ENCODE measurements at regions not wholly inside any gene's neighbourhood (a gene's known extent, or its start where the extent isn't known, plus 50 kb on each side); places are given as distances from the start of the nearest gene placed in this dataset.
"Not testable (repeated sequence)": the region's sequence is repeated elsewhere in the genome, so short reads cannot be mapped to it uniquely, and the experiment has no call there.

DNA sequence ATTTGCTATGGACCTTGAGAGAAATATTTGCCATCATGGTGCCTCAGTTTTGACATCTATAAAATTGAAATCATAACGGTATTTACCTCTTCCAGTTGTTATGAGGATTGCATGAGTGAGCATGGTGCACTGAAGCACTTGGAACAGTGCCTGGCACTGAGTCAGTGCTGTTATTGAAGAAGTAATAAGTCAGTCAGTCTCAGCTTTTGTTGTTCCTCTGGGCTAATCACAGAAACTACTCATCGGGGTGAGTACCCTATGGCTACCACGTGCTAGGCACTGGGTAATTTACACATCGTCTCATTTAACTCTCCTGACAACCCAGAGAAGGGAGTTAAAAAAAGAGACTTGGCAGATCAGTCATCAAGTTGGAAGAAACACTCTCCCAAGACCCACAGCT is 159.5 kb upstream of the NRXN3 start:
- Histone ChIP-seq H3K9ac (ENCODE audit: low read depth, low read length, poor library complexity, severe bottlenecking) (no peak overlapping the region), H3K4me3 (ENCODE audit: low read length, poor library complexity, severe bottlenecking) (no peak overlapping the region), H3K27me3 (ENCODE audit: insufficient read depth, low read length, poor library complexity, severe bottlenecking) (no peaks in the 10 kb centered on the region), H2AFZ (ENCODE audit: low read length) (no peak overlapping the region), H3K36me3 (ENCODE audit: insufficient read depth, low read length) (no peaks in the 10 kb centered on the region), H3K4me2 (ENCODE audit: low read depth, low read length, poor library complexity, severe bottlenecking) (no peak overlapping the region), H3K79me2 (ENCODE audit: insufficient read depth, low read length) (no peaks in the 10 kb centered on the region), H3K9me2 (replicated peaks; ENCODE audit: low read depth, low read length) (no peaks in the 10 kb centered on the region), H3K4me1 (ENCODE audit: insufficient read depth, low read length, poor library complexity, severe bottlenecking) (no peaks in the 10 kb centered on the region), H3K9me3 (ENCODE audit: insufficient read depth, low read depth, low read length) (no peaks in the 10 kb centered on the region), H4K20me1 (ENCODE audit: insufficient read depth, low read length, poor library complexity, severe bottlenecking) (no peaks in the 10 kb centered on the region), H3F3A (ENCODE audit: low read depth) (no peaks in the 10 kb centered on the region)
- TF ChIP-seq CTCF (conservative IDR thresholded peaks at IDR 0.05; ENCODE audit: low read length) (no peak), EZH2phosphoT487 (IDR thresholded peaks at IDR 0.05; ENCODE audit: borderline replicate concordance) (no peak)

GRCh38 chr14:78013911-78014310 is 156.3 kb upstream of the NRXN3 start:
- H3K4me2 ChIP-seq (ENCODE audit: low read depth, low read length, poor library complexity, severe bottlenecking); H3K27me3 ChIP-seq (ENCODE audit: insufficient read depth, low read length, poor library complexity, severe bottlenecking); H2AFZ ChIP-seq (ENCODE audit: low read length); H3K36me3 ChIP-seq (ENCODE audit: insufficient read depth, low read length); H3K9me2 ChIP-seq (replicated peaks; ENCODE audit: low read depth, low read length); H4K20me1 ChIP-seq (ENCODE audit: insufficient read depth, low read length, poor library complexity, severe bottlenecking); H3K4me1 ChIP-seq (ENCODE audit: insufficient read depth, low read length, poor library complexity, severe bottlenecking); H3K9me3 ChIP-seq (ENCODE audit: insufficient read depth, low read depth, low read length); H3K4me3 ChIP-seq (ENCODE audit: low read length, poor library complexity, severe bottlenecking); H3K79me2 ChIP-seq (ENCODE audit: insufficient read depth, low read length); H3F3A ChIP-seq (ENCODE audit: low read depth); H3K9ac ChIP-seq (ENCODE audit: low read depth, low read length, poor library complexity, severe bottlenecking): not testable (repeated sequence)

GRCh38 chr14:78016532-78016931 is 153.6 kb upstream of the NRXN3 start:
- H3K4me3 ChIP-seq (ENCODE audit: low read length, poor library complexity, severe bottlenecking), result no peak overlapping the region
- H3K9ac ChIP-seq (ENCODE audit: low read depth, low read length, poor library complexity, severe bottlenecking), result no peak overlapping the region
- no peaks in the 10 kb centered on the region for H3F3A ChIP-seq (ENCODE audit: low read depth)
- no peak overlapping the region for H2AFZ ChIP-seq (ENCODE audit: low read length)
- no peaks in the 10 kb centered on the region for H3K36me3 ChIP-seq (ENCODE audit: insufficient read depth, low read length)
- TF ChIP-seq EZH2phosphoT487 (IDR thresholded peaks at IDR 0.05; ENCODE audit: borderline replicate concordance), result no peak
- TF ChIP-seq CTCF (conservative IDR thresholded peaks at IDR 0.05; ENCODE audit: low read length), result no peak
- no peak overlapping the region for H3K4me2 ChIP-seq (ENCODE audit: low read depth, low read length, poor library complexity, severe bottlenecking)
- no peaks in the 10 kb centered on the region for H3K79me2 ChIP-seq (ENCODE audit: insufficient read depth, low read length)
- H3K9me2 ChIP-seq (replicated peaks; ENCODE audit: low read depth, low read length), result no peaks in the 10 kb centered on the region
- H3K4me1 ChIP-seq (ENCODE audit: insufficient read depth, low read length, poor library complexity, severe bottlenecking), result no peaks in the 10 kb centered on the region
- no peaks in the 10 kb centered on the region for H3K9me3 ChIP-seq (ENCODE audit: insufficient read depth, low read depth, low read length)
- peaks cover 4% of the 10 kb centered on the region for H3K27me3 ChIP-seq (ENCODE audit: insufficient read depth, low read length, poor library complexity, severe bottlenecking)
- H4K20me1 ChIP-seq (ENCODE audit: insufficient read depth, low read length, poor library complexity, severe bottlenecking), result no peaks in the 10 kb centered on the region

- Histone ChIP-seq H3K4me3 (ENCODE audit: low read length, poor library complexity, severe bottlenecking) (no peak overlapping the region), H4K20me1 (ENCODE audit: insufficient read depth, low read length, poor library complexity, severe bottlenecking) (no peaks in the 10 kb centered on the region), H3K4me2 (ENCODE audit: low read depth, low read length, poor library complexity, severe bottlenecking) (no peak overlapping the region), H3K9me3 (ENCODE audit: insufficient read depth, low read depth, low read length) (no peaks in the 10 kb centered on the region), H3K9ac (ENCODE audit: low read depth, low read length, poor library complexity, severe bottlenecking) (no peak overlapping the region), H2AFZ (ENCODE audit: low read length) (no peak overlapping the region), H3K36me3 (ENCODE audit: insufficient read depth, low read length) (no peaks in the 10 kb centered on the region), H3F3A (ENCODE audit: low read depth) (no peaks in the 10 kb centered on the region), H3K27me3 (ENCODE audit: insufficient read depth, low read length, poor library complexity, severe bottlenecking) (peaks cover 9% of the 10 kb centered on the region), H3K79me2 (ENCODE audit: insufficient read depth, low read length) (no peaks in the 10 kb centered on the region), H3K4me1 (ENCODE audit: insufficient read depth, low read length, poor library complexity, severe bottlenecking) (no peaks in the 10 kb centered on the region), H3K9me2 (replicated peaks; ENCODE audit: low read depth, low read length) (no peaks in the 10 kb centered on the region)
- TF ChIP-seq EZH2phosphoT487 (IDR thresholded peaks at IDR 0.05; ENCODE audit: borderline replicate concordance) (no peak), CTCF (conservative IDR thresholded peaks at IDR 0.05; ENCODE audit: low read length) (no peak)
These were observed 151.9 kb upstream of the NRXN3 start for GRCh38 chr14:78018283-78018682.

Data from Loucy (cell line).